Middle frontal gyrus (tissue), 1 donor: ENCODE measurements at regions not wholly inside any gene's neighbourhood (a gene's known extent, or its start where the extent isn't known, plus 50 kb on each side); places are given as distances from the start of the nearest gene placed in this dataset.

ENCODE experiments used
- DNase-seq: peaks from one replicate; pipeline ENCODE4 v3.0.0-alpha.2; 2015; ENCODE audit warnings: low spot score; ENCODE audit errors: extremely low spot score

- no peak for DNase-seq
Measured at GRCh38 chr2:102951249-102951648, 189.4 kb downstream of the TMEM182 start.

- DNase-seq: no peak
Measured at GRCh38 chr2:102967451-102967850, 205.6 kb downstream of the TMEM182 start.

- no peak for DNase-seq
Measured at GRCh38 chr2:102968375-102968774, 206.5 kb downstream of the TMEM182 start.

GRCh38 chr2:102971701-102972100 lies 209.9 kb downstream of the TMEM182 start:
- DNase-seq: no peak

GRCh38 chr2:102975996-102976975 lies 214.5 kb downstream of the TMEM182 start:
- peak; percentile 44 for DNase-seq

GRCh38 chr2:102977426-102978090 lies 215.7 kb downstream of the TMEM182 start:
- no peak for DNase-seq

- DNase-seq: no peak
Measured at GRCh38 chr2:102978091-102978490, 216.3 kb downstream of the TMEM182 start.

GRCh38 chr2:102979429-102979828 lies 217.6 kb downstream of the TMEM182 start:
- no peak for DNase-seq

GRCh38 chr2:102983786-102984185 lies 222.0 kb downstream of the TMEM182 start:
- DNase-seq: no peak

GRCh38 chr2:102986826-102987490 lies 225.1 kb downstream of the TMEM182 start:
- DNase-seq: no peak

GRCh38 chr2:102992607-102993006 lies 230.8 kb downstream of the TMEM182 start:
- no peak for DNase-seq

- DNase-seq: no peak
Measured at GRCh38 chr2:102999958-103000357, 238.1 kb downstream of the TMEM182 start.

GRCh38 chr2:103002954-103003353 lies 241.1 kb downstream of the TMEM182 start:
- DNase-seq: no peak

- no peak for DNase-seq
Measured at GRCh38 chr2:103003750-103004260, 242.0 kb downstream of the TMEM182 start.

GRCh38 chr2:103004426-103004942 lies 242.7 kb downstream of the TMEM182 start:
- no peak for DNase-seq

- no peak for DNase-seq
Measured at GRCh38 chr2:103005393-103005792, 243.6 kb downstream of the TMEM182 start.

GRCh38 chr2:103007086-103007485 lies 245.3 kb downstream of the TMEM182 start:
- DNase-seq: no peak

- DNase-seq: no peak
Measured at GRCh38 chr2:103008586-103008985, 246.8 kb downstream of the TMEM182 start.

- DNase-seq: no peak
Measured at GRCh38 chr2:103009871-103010270, 248.0 kb downstream of the TMEM182 start.

- no peak for DNase-seq
Measured at GRCh38 chr2:103010306-103010705, 248.5 kb downstream of the TMEM182 start.

GRCh38 chr2:103010751-103011150 lies 248.9 kb downstream of the TMEM182 start:
- DNase-seq: no peak
